ENCODE measurements at regions not wholly inside any gene's neighbourhood (a gene's known extent, or its start where the extent isn't known, plus 50 kb on each side); places are given as distances from the start of the nearest gene placed in this dataset.

DNA sequence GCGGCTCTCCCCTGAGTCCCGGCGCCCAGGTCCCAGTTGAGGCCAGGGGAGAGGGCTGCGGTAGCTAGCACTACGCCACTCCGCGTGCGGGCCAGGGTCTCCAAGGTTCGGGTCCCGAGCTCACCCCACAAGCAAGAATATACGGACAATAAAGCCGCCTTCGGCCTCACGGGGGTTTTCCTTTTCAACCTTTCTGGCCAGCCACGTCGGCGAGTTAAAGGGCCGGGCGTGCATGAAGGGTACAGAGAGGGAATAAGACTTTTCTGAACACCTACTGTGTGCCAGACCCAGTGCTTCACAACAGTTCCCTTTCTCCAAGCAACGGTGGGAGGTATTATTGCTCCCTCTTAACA is 138.5 kb upstream of the ZIC3 start:
- DNase-seq (ENCODE audit: insufficient read length), result no peak
- FAIRE-seq, result no peak
- TF ChIP-seq TAF1 (IDR thresholded peaks at IDR 0.05; ENCODE audit: borderline replicate concordance, low read depth, low read length) (no peak), POLR2A (IDR thresholded peaks at IDR 0.05; ENCODE audit: low read depth, low read length) (no peak), POLR2AphosphoS5 (IDR thresholded peaks at IDR 0.05; ENCODE audit: low read depth, low read length) (no peak)

DNA sequence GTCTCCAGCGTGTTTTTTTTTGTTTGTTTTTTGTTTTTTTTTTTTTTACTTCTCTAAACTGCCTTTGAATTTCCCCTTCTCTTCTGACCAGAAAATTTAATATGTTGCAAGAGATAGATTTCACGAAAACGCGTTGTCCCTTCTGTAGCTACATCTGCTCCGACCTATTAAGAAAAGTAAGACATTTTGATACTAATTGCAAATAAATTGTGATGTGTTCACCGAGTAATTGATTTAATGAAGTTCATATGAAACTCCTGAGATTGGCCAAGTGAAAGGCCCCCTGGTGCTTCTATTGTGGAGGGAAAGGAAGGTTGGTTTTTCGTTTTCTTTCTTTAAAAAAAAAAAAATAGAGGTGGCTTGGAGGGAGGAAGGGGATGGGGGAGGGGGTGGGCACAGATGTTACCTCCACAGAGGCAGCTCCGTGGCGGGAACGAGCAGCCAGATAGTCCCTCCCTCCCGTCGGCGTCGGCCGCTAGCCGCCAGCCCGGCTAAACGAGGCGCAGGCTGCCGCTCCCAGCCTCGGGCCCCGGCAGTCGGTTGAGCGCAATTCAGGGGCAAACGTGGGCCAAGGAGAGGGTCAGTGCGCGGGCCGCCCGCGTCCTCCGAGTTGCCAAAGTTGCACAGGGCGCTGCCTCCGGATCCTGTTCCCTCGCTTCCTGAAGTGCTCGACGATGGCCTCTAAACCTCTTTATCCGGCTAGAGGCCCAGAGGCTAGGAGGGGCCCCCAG is 139.1 kb upstream of the ZIC3 start:
- FAIRE-seq, result no peak
- DNase-seq (ENCODE audit: insufficient read length), result no peak
- TF ChIP-seq POLR2A (IDR thresholded peaks at IDR 0.05; ENCODE audit: low read depth, low read length) (no peak), TAF1 (IDR thresholded peaks at IDR 0.05; ENCODE audit: borderline replicate concordance, low read depth, low read length) (no peak), POLR2AphosphoS5 (IDR thresholded peaks at IDR 0.05; ENCODE audit: low read depth, low read length) (no peak)

DNA sequence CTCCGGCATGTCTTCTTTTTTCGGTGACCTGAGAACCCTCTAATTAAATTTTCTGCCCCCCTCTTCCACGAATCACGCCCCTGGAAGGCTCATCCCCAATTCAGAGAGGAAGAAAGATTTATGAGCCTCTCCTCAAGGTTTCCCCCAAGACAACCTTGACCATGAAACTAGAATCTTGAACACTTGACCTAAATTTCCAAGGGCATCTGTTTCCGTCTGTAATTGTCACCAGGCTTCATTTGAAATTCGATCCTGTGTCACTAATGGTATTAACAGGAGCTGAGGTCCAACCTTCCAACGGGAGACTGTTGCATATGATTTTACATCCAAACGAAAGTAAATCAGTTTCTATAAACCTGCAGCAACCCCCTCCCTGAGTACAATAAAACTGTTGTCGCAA is 139.9 kb upstream of the ZIC3 start:
- DNase-seq (ENCODE audit: insufficient read length) (no peak), FAIRE-seq (no peak)
- TF ChIP-seq TAF1 (IDR thresholded peaks at IDR 0.05; ENCODE audit: borderline replicate concordance, low read depth, low read length), result no peak
- no peak for TF ChIP-seq POLR2A (IDR thresholded peaks at IDR 0.05; ENCODE audit: low read depth, low read length)
- no peak for TF ChIP-seq POLR2AphosphoS5 (IDR thresholded peaks at IDR 0.05; ENCODE audit: low read depth, low read length)

DNA sequence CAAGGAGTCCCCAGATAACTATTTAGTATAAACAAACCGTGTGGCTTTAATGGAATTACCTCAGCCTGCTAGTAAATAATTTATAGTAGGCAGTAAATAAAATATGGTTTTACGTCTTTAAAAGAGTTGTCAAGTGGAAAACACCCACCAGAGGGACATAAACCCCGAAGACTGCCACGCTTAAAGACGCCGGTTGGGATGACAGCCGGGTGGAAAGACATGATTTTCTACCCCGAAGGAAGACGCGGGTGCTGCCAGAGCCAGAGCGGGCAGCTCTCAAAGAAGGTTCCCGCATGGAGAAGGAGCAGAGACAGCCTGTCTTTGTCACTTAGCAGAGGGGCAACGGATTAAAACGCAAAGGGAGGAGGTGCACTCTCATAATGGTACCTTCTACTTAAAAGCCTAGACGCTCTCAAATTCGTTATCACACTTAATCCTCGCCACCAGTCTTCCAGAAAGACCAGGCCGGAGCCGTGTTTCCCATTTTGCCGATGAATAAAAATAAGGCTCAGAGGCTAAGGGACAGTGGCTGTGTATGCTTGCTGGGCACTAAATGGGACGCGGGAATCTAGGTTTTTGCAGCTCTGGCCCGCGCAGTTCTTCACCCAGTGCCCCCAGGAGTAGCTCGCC is 140.5 kb upstream of the ZIC3 start:
- TF ChIP-seq POLR2A (IDR thresholded peaks at IDR 0.05; ENCODE audit: low read depth, low read length) (no peak), TAF1 (IDR thresholded peaks at IDR 0.05; ENCODE audit: borderline replicate concordance, low read depth, low read length) (no peak), POLR2AphosphoS5 (IDR thresholded peaks at IDR 0.05; ENCODE audit: low read depth, low read length) (no peak)
- DNase-seq (ENCODE audit: insufficient read length), result no peak
- FAIRE-seq, result no peak

DNA sequence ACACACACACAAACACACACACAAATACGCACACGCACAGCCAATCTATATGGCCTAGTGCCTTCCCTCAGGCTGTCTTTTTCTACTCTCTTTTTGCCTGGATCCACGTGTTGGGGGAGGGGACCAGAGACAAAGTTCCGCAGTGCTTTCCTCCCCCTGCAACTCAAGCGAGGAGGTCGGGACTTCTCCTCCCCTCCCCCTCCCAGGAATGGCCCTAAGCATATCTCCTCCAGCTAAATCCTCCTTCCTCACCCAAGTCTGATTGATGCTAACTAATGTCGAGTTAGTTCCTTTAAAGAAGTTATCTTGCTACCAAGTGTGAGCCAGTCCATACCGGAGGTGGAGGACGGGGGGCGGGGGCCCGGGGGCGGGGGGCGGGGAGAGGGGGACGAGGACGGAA is 141.2 kb upstream of the ZIC3 start:
- FAIRE-seq (no peak), DNase-seq (ENCODE audit: insufficient read length) (no peak)
- TF ChIP-seq POLR2AphosphoS5 (IDR thresholded peaks at IDR 0.05; ENCODE audit: low read depth, low read length) (no peak), TAF1 (IDR thresholded peaks at IDR 0.05; ENCODE audit: borderline replicate concordance, low read depth, low read length) (no peak), POLR2A (IDR thresholded peaks at IDR 0.05; ENCODE audit: low read depth, low read length) (no peak)

DNA sequence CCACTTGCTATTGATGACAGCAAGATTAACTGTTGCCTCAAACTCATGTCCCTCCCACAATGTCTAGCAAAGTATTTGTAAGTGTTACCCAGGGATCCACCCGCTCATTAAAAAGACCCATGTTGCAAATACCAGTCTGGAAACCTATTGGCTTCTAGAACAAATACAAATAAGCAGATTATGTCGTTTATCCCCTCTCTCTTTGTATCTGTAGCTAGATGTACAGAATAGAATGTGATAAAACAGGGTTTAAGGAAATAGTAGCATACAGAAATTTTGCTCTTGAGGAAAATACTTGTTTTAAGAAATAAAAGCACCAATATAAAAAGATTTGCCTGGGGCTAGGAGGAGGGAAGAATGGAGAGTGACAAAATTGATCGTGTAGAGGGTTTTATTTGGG is 142.7 kb upstream of the ZIC3 start:
- TF ChIP-seq POLR2A (IDR thresholded peaks at IDR 0.05; ENCODE audit: low read depth, low read length) (no peak), POLR2AphosphoS5 (IDR thresholded peaks at IDR 0.05; ENCODE audit: low read depth, low read length) (no peak), TAF1 (IDR thresholded peaks at IDR 0.05; ENCODE audit: borderline replicate concordance, low read depth, low read length) (no peak)
- no peak for FAIRE-seq
- DNase-seq (ENCODE audit: insufficient read length), result no peak

DNA sequence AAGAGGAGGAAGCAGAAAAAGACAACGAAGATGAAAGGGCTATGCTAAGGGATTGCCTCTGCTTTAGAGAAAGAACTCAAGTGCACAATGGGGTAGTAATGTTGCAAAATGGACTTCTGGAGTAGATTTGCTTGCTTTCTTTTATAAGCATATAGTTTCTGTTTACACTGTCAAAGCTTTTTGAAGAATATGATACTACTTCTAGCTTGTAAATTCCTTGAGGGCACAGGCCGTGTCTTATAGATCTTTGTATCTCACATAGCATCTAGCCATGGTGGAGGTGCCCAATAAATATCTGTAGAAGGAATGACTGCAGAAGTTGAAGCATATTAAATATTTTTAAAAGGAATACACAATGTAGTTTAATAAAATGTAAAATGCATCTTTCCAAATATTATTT is 147.8 kb upstream of the ZIC3 start:
- no peak for FAIRE-seq
- TF ChIP-seq POLR2A (IDR thresholded peaks at IDR 0.05; ENCODE audit: low read depth, low read length) (no peak), POLR2AphosphoS5 (IDR thresholded peaks at IDR 0.05; ENCODE audit: low read depth, low read length) (no peak), TAF1 (IDR thresholded peaks at IDR 0.05; ENCODE audit: borderline replicate concordance, low read depth, low read length) (no peak)

DNA sequence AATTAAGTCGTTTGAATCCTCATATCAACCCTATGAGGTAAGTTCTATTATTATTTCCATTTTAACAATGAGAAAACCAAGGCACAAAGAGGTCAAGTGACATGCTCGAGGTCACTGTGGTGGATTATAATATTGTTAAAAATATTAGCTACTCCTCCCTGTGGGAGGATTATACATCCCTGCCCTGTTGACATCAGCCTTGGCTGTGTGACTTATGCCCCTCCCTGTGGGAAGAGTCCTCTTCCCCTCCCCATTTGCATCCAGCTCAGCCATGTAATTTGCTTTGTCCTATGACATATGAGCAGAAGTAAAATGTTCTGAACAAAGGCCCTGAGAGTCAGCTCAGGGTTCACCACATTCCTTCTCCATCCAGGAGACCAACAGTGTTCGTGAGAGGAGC is 152.7 kb upstream of the ZIC3 start:
- FAIRE-seq, result no peak
- DNase-seq (ENCODE audit: insufficient read length), result no peak

More for the DNA sequence above, 147.8 kb upstream of the ZIC3 start:
- DNase-seq (ENCODE audit: insufficient read length), result no peak

DNA sequence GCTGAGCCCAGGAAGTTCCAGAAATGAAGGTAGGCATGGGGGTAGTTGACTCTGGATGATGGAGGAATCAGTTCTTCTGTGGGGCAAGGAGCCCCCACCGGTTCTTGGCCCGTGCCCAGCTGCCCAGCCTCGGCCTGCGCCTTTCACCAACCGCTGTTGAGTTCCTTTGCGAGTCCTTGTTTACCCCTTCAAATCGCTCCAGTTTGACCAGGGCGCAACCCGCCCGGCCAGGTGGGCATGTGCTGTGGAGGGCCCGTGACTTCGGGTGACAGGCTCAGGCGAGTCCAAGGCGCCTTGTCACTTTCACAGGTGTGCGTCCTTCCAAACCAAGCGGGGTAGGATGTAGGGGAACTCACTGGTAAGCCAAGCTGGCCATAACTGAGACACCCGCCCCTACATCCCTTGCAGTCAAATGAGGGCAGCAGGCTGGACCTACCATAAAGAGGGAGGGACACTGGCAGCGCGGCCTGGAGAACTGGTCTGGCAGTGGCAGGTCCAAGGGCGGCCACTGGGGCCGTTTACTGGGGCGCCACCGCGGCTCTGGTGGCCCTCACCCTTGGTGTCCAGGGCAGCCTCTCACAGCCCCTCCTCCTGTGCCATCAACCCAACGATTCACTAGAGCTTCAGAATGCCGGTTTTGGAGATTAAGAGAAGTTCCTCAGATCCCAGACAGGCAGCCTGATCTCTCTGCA is 160.3 kb upstream of the ZIC3 start:
- TF ChIP-seq TAF1 (IDR thresholded peaks at IDR 0.05; ENCODE audit: borderline replicate concordance, low read depth, low read length) (no peak), POLR2A (IDR thresholded peaks at IDR 0.05; ENCODE audit: low read depth, low read length) (no peak), POLR2AphosphoS5 (IDR thresholded peaks at IDR 0.05; ENCODE audit: low read depth, low read length) (no peak)
- FAIRE-seq (no peak), DNase-seq (ENCODE audit: insufficient read length) (no peak)

More for the DNA sequence above, 152.7 kb upstream of the ZIC3 start:
- no peak for TF ChIP-seq TAF1 (IDR thresholded peaks at IDR 0.05; ENCODE audit: borderline replicate concordance, low read depth, low read length)
- no peak for TF ChIP-seq POLR2A (IDR thresholded peaks at IDR 0.05; ENCODE audit: low read depth, low read length)
- no peak for TF ChIP-seq POLR2AphosphoS5 (IDR thresholded peaks at IDR 0.05; ENCODE audit: low read depth, low read length)

DNA sequence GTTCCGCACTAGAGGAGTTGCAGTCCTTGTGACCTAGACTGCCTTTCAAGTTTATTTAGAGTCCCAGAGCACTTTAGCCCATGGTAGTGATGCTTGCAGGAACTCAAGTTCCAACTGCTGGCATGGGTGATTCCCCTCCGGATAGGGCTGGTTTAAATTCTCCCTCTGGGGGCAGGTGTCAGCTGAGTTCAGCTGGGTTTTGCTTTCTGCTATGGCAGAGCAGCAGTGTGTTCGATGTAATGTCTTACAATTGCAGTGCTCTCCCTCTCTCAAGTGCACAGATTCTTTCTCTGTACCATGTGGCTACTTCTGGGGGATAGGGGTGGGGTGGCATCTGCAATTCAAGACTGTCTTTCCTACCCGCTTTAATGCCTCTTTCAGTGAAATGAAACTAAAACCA is 164.8 kb upstream of the ZIC3 start:
- FAIRE-seq, result no peak
- no peak for DNase-seq (ENCODE audit: insufficient read length)
- TF ChIP-seq POLR2AphosphoS5 (IDR thresholded peaks at IDR 0.05; ENCODE audit: low read depth, low read length) (no peak), TAF1 (IDR thresholded peaks at IDR 0.05; ENCODE audit: borderline replicate concordance, low read depth, low read length) (no peak), POLR2A (IDR thresholded peaks at IDR 0.05; ENCODE audit: low read depth, low read length) (no peak)

DNA sequence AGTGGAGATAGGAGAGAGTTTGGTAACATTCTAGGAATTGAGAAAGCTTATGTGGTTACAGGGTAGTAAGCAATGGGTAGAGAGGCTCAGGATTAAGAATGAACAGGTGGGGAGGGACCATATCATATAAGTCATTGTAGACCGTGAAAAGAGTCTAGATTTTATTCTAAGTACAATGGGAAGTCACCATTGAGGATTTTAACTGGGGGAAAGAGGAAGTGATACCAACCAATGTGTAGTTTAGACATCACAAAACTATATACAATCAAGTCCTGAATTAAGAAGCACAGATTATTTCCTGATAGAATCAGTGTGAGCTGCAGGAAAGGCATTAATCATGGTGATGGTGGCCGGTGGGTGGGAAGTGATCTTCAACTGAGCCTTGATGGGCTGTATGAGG is 178.3 kb upstream of the ZIC3 start:
- no peak for FAIRE-seq

More for the DNA sequence above, 178.3 kb upstream of the ZIC3 start:
- TF ChIP-seq POLR2A (IDR thresholded peaks at IDR 0.05; ENCODE audit: low read depth, low read length) (no peak), TAF1 (IDR thresholded peaks at IDR 0.05; ENCODE audit: borderline replicate concordance, low read depth, low read length) (no peak)
- no peak for DNase-seq (ENCODE audit: insufficient read length)

All from GM12892 (cell line).